ENCODE measurements at regions not wholly inside any gene's neighbourhood (a gene's known extent, or its start where the extent isn't known, plus 50 kb on each side); places are given as distances from the start of the nearest gene placed in this dataset.
"Not testable (repeated sequence)": the region's sequence is repeated elsewhere in the genome, so short reads cannot be mapped to it uniquely, and the experiment has no call there.

DNA sequence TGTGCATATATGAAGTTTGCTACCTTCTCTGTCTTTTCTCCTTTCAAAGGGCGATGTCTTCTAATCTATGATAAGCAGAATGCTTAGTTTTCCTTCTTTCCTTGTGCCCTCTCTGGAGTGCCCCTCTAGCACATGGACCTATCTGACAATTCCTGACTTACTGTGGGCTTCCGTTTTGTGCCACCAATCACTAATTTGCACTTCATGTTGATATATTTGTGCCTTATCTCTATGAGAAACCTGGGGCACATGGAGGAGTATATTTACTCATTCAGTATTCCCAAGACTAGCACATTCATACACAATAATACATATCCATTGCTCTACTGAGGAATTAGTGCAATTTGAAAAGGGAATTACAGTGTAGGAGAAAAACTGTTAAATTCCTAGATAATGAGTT is 197.7 kb downstream of the CTH start:
- Mint-ChIP-seq H3K4me1 (no peaks in the 10 kb centered on the region), H3K27ac (no peak overlapping the region), H3K27me3 (peaks cover 2% of the 10 kb centered on the region), H3K9me3 (peaks cover 0 to 4% (median 0%) of the 10 kb centered on the region in 3 donors), H3K4me3 (no peak overlapping the region), H3K36me3 (peaks cover 2% of the 10 kb centered on the region)

DNA sequence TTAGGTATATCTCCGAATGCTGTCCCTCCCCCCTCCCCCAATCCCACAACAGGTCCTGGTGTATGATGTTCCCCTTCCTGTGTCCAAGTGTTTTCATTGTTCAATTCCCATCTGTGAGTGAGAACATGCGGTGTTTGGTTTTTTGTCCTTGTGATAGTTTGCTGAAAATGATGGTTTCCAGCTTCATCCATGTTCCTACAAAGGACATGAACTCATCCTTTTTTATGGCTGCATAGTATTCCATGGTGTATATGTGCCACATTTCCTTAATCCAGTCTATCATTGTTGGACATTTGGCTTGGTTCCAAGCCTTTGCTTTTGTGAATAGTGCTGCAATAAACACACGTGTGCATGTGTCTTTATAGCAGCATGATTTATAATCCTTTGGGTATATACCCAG is 199.1 kb downstream of the CTH start:
- not testable (repeated sequence) for H3K4me1 Mint-ChIP-seq, H3K4me3 Mint-ChIP-seq, H3K9me3 Mint-ChIP-seq, H3K36me3 Mint-ChIP-seq, H3K27ac Mint-ChIP-seq, H3K27me3 Mint-ChIP-seq

DNA sequence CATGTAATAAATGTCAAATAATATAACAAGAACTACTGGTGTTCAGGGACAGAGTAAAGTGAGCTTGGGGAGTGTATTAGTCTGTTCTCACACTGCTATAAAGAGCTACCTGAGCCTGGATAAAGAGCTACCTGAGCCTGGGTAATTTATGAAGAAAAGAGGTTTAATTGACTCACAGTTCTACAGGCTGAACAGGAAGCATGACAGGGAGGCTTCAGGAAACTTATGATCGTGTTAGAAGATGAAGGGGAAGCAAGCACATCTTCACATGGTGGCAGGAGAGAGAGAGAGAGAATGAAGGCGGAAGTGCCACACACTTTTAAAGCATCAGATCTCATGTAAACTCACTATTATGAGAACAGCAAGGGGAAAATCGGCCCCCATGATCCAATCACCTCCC is 205.9 kb downstream of the CTH start:
- H3K4me3 Mint-ChIP-seq: no peak overlapping the region
- H3K36me3 Mint-ChIP-seq: no peaks in the 10 kb centered on the region
- H3K4me1 Mint-ChIP-seq: no peaks in the 10 kb centered on the region
- H3K9me3 Mint-ChIP-seq: peaks cover 3 to 9% (median 8%) of the 10 kb centered on the region in 3 donors
- H3K27me3 Mint-ChIP-seq: no peaks in the 10 kb centered on the region
- no peak overlapping the region for H3K27ac Mint-ChIP-seq

DNA sequence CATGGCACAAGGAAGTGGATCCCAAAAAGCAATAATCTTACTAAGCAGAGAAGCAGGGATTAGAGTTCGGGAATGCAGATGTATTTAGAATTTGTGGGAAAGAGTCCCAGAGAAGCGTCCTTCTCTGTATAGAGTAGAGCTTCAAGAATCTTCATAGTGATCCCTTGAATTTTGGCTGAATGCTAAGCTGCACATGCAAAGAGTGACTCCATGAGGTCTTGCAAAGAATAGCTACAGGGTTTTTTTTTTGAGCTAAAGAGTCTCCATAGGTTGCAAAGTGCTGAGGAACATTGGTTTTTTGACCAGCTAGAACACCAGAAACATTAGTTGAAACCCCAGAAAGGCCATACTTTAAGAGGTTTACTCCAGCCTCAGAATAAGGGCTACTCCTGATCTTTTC is 206.7 kb downstream of the CTH start:
- Mint-ChIP-seq H3K4me3 (no peak overlapping the region), H3K27ac (no peak overlapping the region), H3K4me1 (no peaks in the 10 kb centered on the region), H3K36me3 (no peaks in the 10 kb centered on the region), H3K27me3 (no peaks in the 10 kb centered on the region), H3K9me3 (peaks cover 3 to 9% (median 8%) of the 10 kb centered on the region in 3 donors)

DNA sequence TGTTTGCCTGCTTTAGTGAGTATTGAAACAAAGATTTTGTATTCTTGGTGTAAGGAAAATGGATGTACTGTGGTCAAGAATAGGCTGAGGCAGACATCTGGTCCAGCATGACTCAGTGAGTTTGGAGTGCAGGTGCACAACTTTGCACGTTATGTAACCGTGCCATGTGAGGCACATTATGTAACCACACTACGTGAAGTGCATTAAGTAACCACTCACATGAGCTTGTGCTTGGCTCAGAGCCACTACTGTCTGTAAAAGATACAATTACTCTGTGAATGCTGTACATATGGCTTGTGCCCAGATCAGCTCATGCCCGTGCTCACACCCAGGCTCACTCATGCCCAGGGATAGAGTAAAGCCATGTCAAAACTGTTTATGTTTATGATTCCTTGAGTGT is 216.8 kb downstream of the CTH start:
- H3K4me1 Mint-ChIP-seq: no peaks in the 10 kb centered on the region
- no peaks in the 10 kb centered on the region for H3K27me3 Mint-ChIP-seq
- peaks cover 2% of the 10 kb centered on the region for H3K36me3 Mint-ChIP-seq
- peaks cover 3 to 17% (median 4%) of the 10 kb centered on the region in 3 donors for H3K9me3 Mint-ChIP-seq
- no peak overlapping the region for H3K27ac Mint-ChIP-seq
- no peak overlapping the region for H3K4me3 Mint-ChIP-seq

DNA sequence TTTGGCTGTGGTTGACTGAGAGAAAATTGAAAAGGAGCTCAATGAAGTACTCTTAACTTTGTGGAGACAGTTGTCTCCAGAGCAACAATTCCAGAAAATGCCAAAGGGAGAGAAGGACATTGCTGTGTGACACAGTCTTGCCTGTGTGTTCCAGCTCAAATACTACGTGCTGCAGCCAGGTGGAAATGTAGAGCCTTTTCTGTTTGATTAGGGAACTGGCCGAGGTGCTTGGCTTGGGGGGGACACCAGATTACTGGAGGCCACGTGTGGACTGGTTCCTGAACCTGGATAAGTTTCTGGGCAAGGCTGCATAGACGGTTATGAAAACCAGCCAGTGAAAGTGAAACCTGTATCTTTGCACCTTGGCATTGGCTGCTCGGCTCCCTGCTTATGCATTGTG is 217.9 kb downstream of the CTH start:
- H3K36me3 Mint-ChIP-seq: no peaks in the 10 kb centered on the region
- H3K4me3 Mint-ChIP-seq: no peak overlapping the region
- no peak overlapping the region for H3K27ac Mint-ChIP-seq
- no peaks in the 10 kb centered on the region for H3K27me3 Mint-ChIP-seq
- no peaks in the 10 kb centered on the region for H3K4me1 Mint-ChIP-seq
- peaks cover 3 to 12% (median 4%) of the 10 kb centered on the region in 3 donors for H3K9me3 Mint-ChIP-seq

DNA sequence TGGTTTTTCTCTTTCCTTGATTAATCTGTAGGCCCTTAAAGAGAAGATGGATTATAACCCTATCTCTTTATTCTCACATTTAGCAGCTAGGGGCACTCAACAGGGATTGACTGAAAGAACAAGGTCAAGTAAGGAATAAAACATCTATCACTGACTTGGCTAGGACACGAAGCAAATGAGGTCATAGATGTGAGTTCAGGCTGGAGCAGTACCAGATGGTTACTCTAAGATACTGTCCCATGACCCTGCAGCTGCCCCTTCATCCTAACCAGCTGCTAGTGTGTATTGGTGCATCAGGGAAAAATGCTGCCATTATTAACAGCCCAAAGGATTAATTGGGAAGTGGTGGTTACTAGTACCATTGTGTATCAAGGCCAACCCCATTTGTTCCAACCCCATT is 221.9 kb downstream of the CTH start:
- Mint-ChIP-seq H3K4me3 (no peak overlapping the region), H3K36me3 (no peaks in the 10 kb centered on the region)

DNA sequence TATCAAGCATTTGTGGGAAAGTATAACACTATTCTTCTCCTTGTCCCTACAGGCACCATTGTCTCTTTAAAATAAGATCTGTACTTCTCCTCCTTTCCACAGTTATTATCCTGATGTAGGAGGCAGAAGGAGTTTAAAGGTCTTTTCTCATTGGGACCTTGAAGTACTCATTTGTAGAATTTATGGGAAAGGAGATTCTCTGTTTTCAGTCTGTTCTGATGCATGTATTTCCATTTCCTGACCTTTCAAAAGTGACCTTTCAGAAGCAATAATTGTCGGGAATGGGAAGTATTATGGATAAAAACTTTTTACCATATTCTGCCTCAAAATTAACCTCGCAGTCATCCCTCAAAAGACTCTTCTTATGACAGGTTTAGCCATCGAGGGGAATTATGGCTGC is 224.8 kb downstream of the CTH start:
- Mint-ChIP-seq H3K4me1 (no peaks in the 10 kb centered on the region), H3K9me3 (no peaks in the 10 kb centered on the region), H3K36me3 (no peaks in the 10 kb centered on the region), H3K27ac (no peak overlapping the region), H3K27me3 (no peaks in the 10 kb centered on the region), H3K4me3 (no peak overlapping the region)

More for the DNA sequence above, 221.9 kb downstream of the CTH start:
- no peaks in the 10 kb centered on the region for H3K4me1 Mint-ChIP-seq
- H3K27ac Mint-ChIP-seq: no peak overlapping the region
- H3K27me3 Mint-ChIP-seq: no peaks in the 10 kb centered on the region
- no peaks in the 10 kb centered on the region for H3K9me3 Mint-ChIP-seq

DNA sequence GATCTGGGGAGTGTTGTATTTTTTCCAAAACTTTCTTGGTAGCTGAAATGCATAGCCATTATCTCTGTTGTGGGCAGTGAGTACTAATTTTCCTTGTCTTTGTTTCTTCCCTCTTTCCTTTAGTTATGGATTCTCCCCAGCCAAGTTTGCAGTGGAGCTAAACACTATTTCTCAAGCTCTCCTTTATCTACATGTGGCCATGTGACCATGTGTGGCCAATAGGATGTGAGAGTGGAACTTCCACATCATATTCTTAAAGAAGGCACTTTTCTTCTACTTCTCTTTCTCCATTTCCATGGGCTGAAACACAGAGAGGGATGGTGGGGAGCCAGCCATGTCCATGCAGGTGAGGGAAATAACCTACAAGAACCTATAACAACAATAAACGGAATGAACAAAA is 230.8 kb downstream of the CTH start:
- peaks cover 0 to 3% (median 0%) of the 10 kb centered on the region in 3 donors for H3K9me3 Mint-ChIP-seq
- H3K27me3 Mint-ChIP-seq: no peaks in the 10 kb centered on the region
- H3K4me1 Mint-ChIP-seq: no peaks in the 10 kb centered on the region
- H3K36me3 Mint-ChIP-seq: no peaks in the 10 kb centered on the region
- H3K27ac Mint-ChIP-seq: no peak overlapping the region
- no peak overlapping the region for H3K4me3 Mint-ChIP-seq

DNA sequence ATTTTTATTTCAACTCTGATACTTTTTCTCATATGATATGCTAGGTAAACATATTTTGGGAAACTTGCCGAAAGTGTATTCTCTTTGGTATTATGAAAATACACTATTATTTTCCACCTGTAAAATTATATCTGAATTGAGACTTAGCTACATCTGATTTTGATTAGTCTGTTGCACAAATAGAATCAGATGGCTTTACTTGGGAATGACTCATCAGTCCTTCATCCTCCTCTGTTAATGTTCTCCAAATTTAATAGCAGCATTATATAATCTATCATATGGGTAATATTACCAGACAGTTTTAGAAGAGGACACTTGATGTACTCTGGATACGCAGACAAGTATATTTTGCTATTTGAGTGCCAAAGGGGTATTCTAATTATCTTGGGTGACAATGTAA is 245.3 kb downstream of the CTH start:
- no peak overlapping the region for H3K27ac Mint-ChIP-seq
- no peaks in the 10 kb centered on the region for H3K4me1 Mint-ChIP-seq
- no peaks in the 10 kb centered on the region for H3K36me3 Mint-ChIP-seq
- H3K9me3 Mint-ChIP-seq: peaks cover 0 to 4% (median 0%) of the 10 kb centered on the region in 3 donors
- no peak overlapping the region for H3K4me3 Mint-ChIP-seq
- peaks cover 2% of the 10 kb centered on the region for H3K27me3 Mint-ChIP-seq

DNA sequence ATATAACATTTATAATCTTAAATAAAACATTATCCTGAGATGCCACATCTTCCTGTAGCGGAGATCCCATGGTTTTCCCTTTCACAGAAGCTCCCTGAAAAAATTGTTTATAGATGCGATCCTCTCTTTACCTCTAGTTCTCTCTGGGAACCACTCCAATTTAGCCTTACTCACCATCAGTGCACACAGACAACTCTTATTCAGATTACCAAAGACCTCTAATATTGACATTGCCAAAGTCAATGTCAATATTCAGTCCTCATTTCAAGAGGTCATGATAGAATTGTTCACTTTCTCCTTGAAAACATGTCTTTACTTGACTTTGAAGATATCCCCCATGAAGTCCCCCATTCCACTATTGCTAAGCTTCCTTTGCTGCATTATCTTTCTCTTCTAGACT is 248.8 kb downstream of the CTH start:
- no peaks in the 10 kb centered on the region for H3K36me3 Mint-ChIP-seq
- H3K27ac Mint-ChIP-seq: peak overlapping the region in 1 of 3 donors; percentile 9
- peaks cover 0 to 4% (median 0%) of the 10 kb centered on the region in 3 donors for H3K9me3 Mint-ChIP-seq
- H3K4me1 Mint-ChIP-seq: no peaks in the 10 kb centered on the region
- H3K4me3 Mint-ChIP-seq: no peak overlapping the region
- H3K27me3 Mint-ChIP-seq: no peaks in the 10 kb centered on the region

DNA sequence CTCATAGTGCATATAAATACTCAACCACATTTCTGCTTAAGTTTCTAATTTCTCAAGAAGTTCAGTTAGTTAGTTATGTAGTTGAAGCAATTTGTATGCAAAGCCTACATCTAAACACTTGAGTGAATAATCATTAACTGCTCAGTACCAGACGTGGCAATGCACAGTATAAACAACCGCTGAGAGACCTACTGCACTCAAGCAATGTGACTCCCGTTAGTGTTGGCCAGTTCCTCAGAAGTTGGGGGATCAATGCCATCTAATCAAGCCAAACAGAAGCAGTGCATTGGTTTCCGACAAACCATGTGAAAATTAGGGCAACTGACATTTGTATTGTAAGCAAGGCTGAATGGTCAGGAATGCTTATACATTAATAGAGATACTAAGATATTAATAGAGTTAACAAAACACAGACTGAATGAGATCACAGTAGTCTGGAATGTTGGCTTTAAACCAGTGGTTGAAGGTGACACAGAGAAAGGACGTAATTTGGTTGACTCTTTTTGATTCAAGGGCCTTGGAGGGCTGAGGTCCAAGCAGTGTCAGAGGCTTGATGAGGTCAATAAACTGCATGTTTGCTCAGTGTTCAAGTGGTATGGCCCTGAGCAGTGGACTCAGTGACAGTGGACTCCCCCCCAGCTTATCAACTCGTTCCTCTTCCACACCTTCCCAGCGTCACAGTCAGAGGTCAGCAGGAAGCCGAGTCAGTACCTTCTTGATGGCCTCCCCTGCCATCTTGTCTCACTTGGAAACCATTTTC is 255.5 kb downstream of the CTH start:
- no peaks in the 10 kb centered on the region for H3K4me1 Mint-ChIP-seq
- H3K27me3 Mint-ChIP-seq: peaks cover 1% of the 10 kb centered on the region
- H3K9me3 Mint-ChIP-seq: peaks cover 0 to 2% (median 0%) of the 10 kb centered on the region in 3 donors
- H3K4me3 Mint-ChIP-seq: no peak overlapping the region
- H3K36me3 Mint-ChIP-seq: no peaks in the 10 kb centered on the region
- H3K27ac Mint-ChIP-seq: no peak overlapping the region

DNA sequence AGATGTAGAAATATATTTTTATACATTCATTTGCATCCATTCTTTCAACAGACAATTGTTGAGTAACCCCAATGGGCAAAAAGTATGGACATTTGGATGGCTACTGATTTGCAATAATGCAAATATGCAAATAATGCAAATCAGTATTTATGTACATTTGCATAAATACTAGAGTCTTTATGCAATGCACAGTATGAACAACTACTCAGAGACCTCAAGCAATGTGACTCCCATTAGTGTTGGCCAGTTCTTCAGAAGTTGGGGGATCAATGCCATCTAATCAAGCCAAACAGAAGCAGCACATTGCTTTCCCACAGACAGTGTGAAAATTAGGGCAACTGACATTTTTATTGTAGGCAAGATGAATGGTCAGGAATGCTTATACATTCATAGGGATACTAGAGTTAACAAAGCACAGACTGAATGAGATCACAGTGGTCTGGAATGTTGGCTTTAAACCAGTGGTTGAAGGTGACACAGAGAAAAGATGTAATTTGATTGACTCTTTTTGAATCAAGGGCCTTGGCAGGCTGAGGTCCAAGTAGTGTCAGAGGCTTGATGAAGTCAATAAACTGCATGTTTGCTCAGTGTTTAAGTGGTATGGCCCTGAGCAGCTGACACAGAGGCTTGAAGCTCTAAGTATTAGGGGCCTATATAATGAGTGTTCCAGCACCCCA is 256.6 kb downstream of the CTH start:
- Mint-ChIP-seq H3K27ac (no peak overlapping the region), H3K4me1 (no peaks in the 10 kb centered on the region), H3K4me3 (no peak overlapping the region), H3K36me3 (no peaks in the 10 kb centered on the region), H3K27me3 (peaks cover 1% of the 10 kb centered on the region), H3K9me3 (peaks cover 0 to 2% (median 0%) of the 10 kb centered on the region in 3 donors)

DNA sequence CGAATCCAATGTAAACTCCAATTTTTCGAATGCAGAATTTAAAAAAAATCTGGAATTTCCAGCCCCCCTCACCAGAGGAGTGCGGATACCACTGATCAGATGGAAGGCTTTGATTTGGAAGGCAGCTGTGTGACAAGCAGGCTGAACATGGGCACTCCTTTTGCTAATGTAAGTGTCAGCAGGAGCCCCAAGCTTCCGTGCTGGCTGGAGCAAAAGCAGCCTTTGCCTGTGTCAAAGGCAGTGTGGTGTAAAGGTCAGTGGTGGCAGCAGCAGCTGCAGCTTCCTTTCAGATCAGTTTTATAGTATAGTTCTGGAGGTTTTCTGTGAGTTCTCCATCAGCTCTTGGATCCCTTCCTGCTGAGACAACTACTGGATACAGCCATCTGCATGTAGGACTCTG is 259.9 kb downstream of the CTH start:
- Mint-ChIP-seq H3K27ac (no peak overlapping the region), H3K27me3 (peaks cover 1% of the 10 kb centered on the region), H3K4me3 (no peak overlapping the region), H3K9me3 (peaks cover 0 to 2% (median 0%) of the 10 kb centered on the region in 3 donors), H3K4me1 (peaks cover 2 to 7% (median 4%) of the 10 kb centered on the region in 3 donors), H3K36me3 (no peaks in the 10 kb centered on the region)

DNA sequence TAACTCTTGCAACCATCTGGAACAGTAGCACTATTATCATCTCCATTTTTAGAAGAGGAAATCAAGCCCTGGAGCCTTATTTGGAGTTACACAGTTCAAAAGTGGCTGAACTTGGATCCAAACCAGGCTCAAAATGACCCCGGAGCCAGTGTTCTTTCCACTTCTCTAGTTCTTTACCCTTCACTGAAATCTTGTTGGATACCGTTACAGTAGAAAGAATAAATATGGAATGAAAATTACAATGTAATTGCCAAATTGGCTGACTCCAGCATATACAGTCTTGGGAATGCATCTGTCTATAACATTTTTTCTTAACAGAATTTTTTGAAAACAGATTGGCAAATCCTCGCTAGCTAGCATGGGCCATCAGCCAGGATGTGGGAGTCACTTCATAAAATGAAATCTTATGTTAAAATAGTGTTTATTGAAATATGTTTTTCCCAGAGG is 261.4 kb downstream of the CTH start:
- Mint-ChIP-seq H3K27me3 (no peaks in the 10 kb centered on the region), H3K4me3 (no peak overlapping the region), H3K27ac (no peak overlapping the region), H3K36me3 (no peaks in the 10 kb centered on the region), H3K9me3 (no peaks in the 10 kb centered on the region), H3K4me1 (peaks cover 2 to 7% (median 4%) of the 10 kb centered on the region in 3 donors)

All from IgD-negative memory B cell (primary cell).